Neuronal stem cell (in vitro differentiated cells): ENCODE measurements at regions not wholly inside any gene's neighbourhood (a gene's known extent, or its start where the extent isn't known, plus 50 kb on each side); places are given as distances from the start of the nearest gene placed in this dataset.

Experiments
- DNase-seq: peaks from one replicate; pipeline ENCODE4 v3.0.0-alpha.2; 2013; ENCODE audit warnings: low spot score
- H2AFZ ChIP-seq: one replicate; pipeline ENCODE4 v1.6.1; 2013; ENCODE audit warnings: mild to moderate bottlenecking, low read length, inconsistent platforms
- H2AK5ac ChIP-seq: 2 replicates; pipeline ENCODE4 v1.6.1; 2013; ENCODE audit warnings: low read depth, mild to moderate bottlenecking, inconsistent platforms, low read length, moderate library complexity, mixed read lengths
- H2BK120ac ChIP-seq: 2 replicates; pipeline ENCODE4 v1.6.1; 2013; ENCODE audit warnings: low read depth, mild to moderate bottlenecking, inconsistent platforms, low read length, moderate library complexity, mixed read lengths
- H2BK12ac ChIP-seq: one replicate; pipeline ENCODE4 v1.6.1; 2013; ENCODE audit warnings: low read length, inconsistent platforms
- H2BK15ac ChIP-seq: 2 replicates; pipeline ENCODE4 v1.6.1; 2013; ENCODE audit warnings: mild to moderate bottlenecking, low read length, inconsistent platforms, mixed read lengths
- H2BK5ac ChIP-seq: one replicate; pipeline ENCODE4 v1.6.1; 2013; ENCODE audit warnings: inconsistent platforms, mild to moderate bottlenecking, low read length, moderate library complexity
- H3K14ac ChIP-seq: one replicate; pipeline ENCODE4 v1.6.1; 2013; ENCODE audit warnings: low read length, inconsistent platforms
- H3K18ac ChIP-seq: 2 replicates; pipeline ENCODE4 v1.6.1; 2013; ENCODE audit warnings: low read length, inconsistent platforms
- H3K23ac ChIP-seq: 2 replicates; pipeline ENCODE4 v1.6.1; 2013; ENCODE audit warnings: low read depth, mild to moderate bottlenecking, mixed read lengths, low read length, inconsistent platforms; ENCODE audit not compliant: poor library complexity
- H3K27ac ChIP-seq: replicated peaks from 3 replicates; pipeline ENCODE4 v1.5.1; 2013; ENCODE audit warnings: low read length, inconsistent platforms
- H3K27me3 ChIP-seq, 3 experiments: 2 replicates each; pipeline ENCODE4 v1.6.1; 2013; ENCODE audit warnings: low read length in 3 of 3, mild to moderate bottlenecking in 2 of 3, inconsistent platforms in 1 of 3, low read depth in 1 of 3, mixed read lengths in 1 of 3, moderate library complexity in 1 of 3; ENCODE audit not compliant: control insufficient read depth in 3 of 3, insufficient read depth in 3 of 3
- H3K36me3 ChIP-seq, 2 donors: replicated peaks in 1 of 2; 2 replicates each; pipeline ENCODE4 v1.6.1; 2013; ENCODE audit warnings: low read length in 2 of 2; ENCODE audit not compliant: control insufficient read depth in 2 of 2, insufficient read depth in 2 of 2
- H3K4ac ChIP-seq: 2 replicates; pipeline ENCODE4 v1.6.1; 2013; ENCODE audit warnings: inconsistent platforms, mild to moderate bottlenecking, low read length, moderate library complexity
- H3K4me1 ChIP-seq, 2 donors: 1 replicate in 1 of 2; 2 replicates in 1 of 2; pipeline ENCODE4 v1.6.1; 2013; ENCODE audit warnings: low read length in 2 of 2, low read depth in 1 of 2; ENCODE audit not compliant: control insufficient read depth in 2 of 2, insufficient read depth in 1 of 2
- H3K4me2 ChIP-seq: one replicate; pipeline ENCODE4 v1.6.1; 2013; ENCODE audit warnings: mild to moderate bottlenecking, low read length, inconsistent platforms; ENCODE audit not compliant: insufficient read depth, poor library complexity, severe bottlenecking
- H3K4me3 ChIP-seq, 2 donors: 2 replicates each; pipeline ENCODE4 v1.5.1; 2013; ENCODE audit warnings: low read length in 2 of 2, mild to moderate bottlenecking in 2 of 2, inconsistent platforms in 1 of 2, moderate library complexity in 1 of 2
- H3K79me1 ChIP-seq: one replicate; pipeline ENCODE4 v1.6.1; 2013; ENCODE audit warnings: low read depth, mild to moderate bottlenecking, inconsistent platforms, low read length, moderate library complexity
- H3K9ac ChIP-seq: one replicate; pipeline ENCODE4 v1.6.1; 2013; ENCODE audit warnings: mild to moderate bottlenecking, low read depth, low read length, inconsistent platforms; ENCODE audit not compliant: poor library complexity
- H3K9me3 ChIP-seq, 2 donors: replicated peaks in 1 of 2; 2 replicates each; pipeline versions ENCODE3 to v1.6.1; 2013; ENCODE audit warnings: low read length in 2 of 2, mild to moderate bottlenecking in 2 of 2, inconsistent platforms in 1 of 2, low read depth in 1 of 2, mixed read lengths in 1 of 2, moderate library complexity in 1 of 2; ENCODE audit not compliant: control insufficient read depth in 2 of 2, insufficient read depth in 1 of 2
- H4K8ac ChIP-seq: one replicate; pipeline ENCODE4 v1.6.1; 2013; ENCODE audit warnings: low read depth, mild to moderate bottlenecking, inconsistent platforms, low read length, moderate library complexity
- H4K91ac ChIP-seq: one replicate; pipeline ENCODE4 v1.6.1; 2013; ENCODE audit warnings: low read length, low read depth, mild to moderate bottlenecking, inconsistent platforms; ENCODE audit not compliant: poor library complexity
- WGBS, 2 donors: extraction: QIAGEN DNeasy Blood & Tissue Kit; methylation state at CpG; one replicate each; pipeline ENCODE4 v1.1.7; 2013; ENCODE audit warnings: missing lambda C conversion rate in 2 of 2, mixed read lengths in 1 of 2; ENCODE audit not compliant: insufficient read length in 2 of 2, insufficient replicate concordance in 1 of 2; ENCODE audit errors: extremely low coverage in 2 of 2; 5-methylcytosine and 5-hydroxymethylcytosine counted together

DNA sequence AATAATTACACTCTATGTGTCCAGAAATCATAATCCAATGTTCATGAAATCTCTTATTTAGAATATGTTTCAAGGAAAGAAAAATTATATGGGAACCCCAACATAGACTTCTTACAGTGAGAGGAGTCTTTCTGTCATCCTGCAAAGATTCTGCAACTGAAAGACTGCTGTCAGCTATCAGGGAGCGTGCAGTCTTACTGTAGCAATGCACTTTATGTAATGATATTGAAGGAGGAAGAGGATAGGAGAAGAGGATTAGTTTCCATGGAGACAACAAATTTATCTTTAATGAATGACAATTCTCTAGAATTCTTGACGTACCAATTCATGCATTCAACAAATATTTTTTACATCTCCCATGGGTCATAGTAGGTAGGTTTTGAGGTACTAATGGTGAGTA lies 61.3 kb upstream of the MYT1L start:
- WGBS, 2 donors, result no CpG with 5 or more reads among the region's 2 CpGs

DNA sequence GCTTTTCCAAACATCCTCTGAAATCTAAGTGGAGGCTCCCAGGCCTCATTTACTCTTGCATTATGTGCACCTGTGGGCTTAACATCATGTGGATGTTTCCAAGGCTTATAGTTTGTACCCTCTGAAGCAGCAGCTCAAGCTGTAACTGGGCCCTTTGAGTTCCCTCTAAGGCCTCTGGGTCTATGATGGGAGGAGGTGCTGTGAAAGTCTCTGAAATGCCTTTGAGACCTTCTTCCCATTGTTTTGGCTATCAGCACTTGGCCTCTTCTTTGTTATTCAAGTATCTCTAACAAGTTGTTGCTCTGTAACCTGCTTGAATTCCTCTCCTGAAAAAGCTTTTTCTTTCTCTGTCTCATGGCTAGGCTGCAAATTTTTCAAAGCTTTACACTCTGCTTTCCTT lies 58.1 kb upstream of the MYT1L start:
- Histone ChIP-seq H3K9ac (no peak overlapping the region), H2BK5ac (no peak overlapping the region), H2AK5ac (no peak overlapping the region), H2BK120ac (no peak overlapping the region), H3K4ac (no peak overlapping the region), H3K23ac (no peak overlapping the region), H3K27me3 (no peaks in the 10 kb centered on the region), H3K4me3 (no peak overlapping the region), H3K36me3 (no peaks in the 10 kb centered on the region), H2AFZ (no peak overlapping the region), H2BK12ac (no peak overlapping the region), H3K27ac (no peak overlapping the region), H4K91ac (no peak overlapping the region), H3K14ac (no peak overlapping the region), H3K79me1 (no peaks in the 10 kb centered on the region), H4K8ac (no peak overlapping the region), H3K4me1 (no peaks in the 10 kb centered on the region), H3K18ac (no peak overlapping the region), H2BK15ac (no peak overlapping the region), H3K9me3 (no peaks in the 10 kb centered on the region), H3K4me2 (no peak overlapping the region)
- DNase-seq, result no peak

More for the DNA sequence above, 61.3 kb upstream of the MYT1L start:
- H3K9ac ChIP-seq, result no peak overlapping the region
- H3K36me3 ChIP-seq, result no peaks in the 10 kb centered on the region
- no peak overlapping the region for H3K18ac ChIP-seq
- peaks cover 0 to 1% of the 10 kb centered on the region in 2 donors for H3K9me3 ChIP-seq
- no peaks in the 10 kb centered on the region for H3K79me1 ChIP-seq
- no peak overlapping the region for H3K4me2 ChIP-seq
- H3K4me1 ChIP-seq, result no peaks in the 10 kb centered on the region
- H4K91ac ChIP-seq, result no peak overlapping the region
- no peak overlapping the region for H3K23ac ChIP-seq
- H2BK15ac ChIP-seq, result no peak overlapping the region
- no peak overlapping the region for H2AK5ac ChIP-seq
- no peak for DNase-seq
- no peak overlapping the region for H3K4me3 ChIP-seq
- H4K8ac ChIP-seq, result no peak overlapping the region
- no peak overlapping the region for H3K14ac ChIP-seq
- H2BK12ac ChIP-seq, result no peak overlapping the region
- H2BK5ac ChIP-seq, result no peak overlapping the region
- no peak overlapping the region for H2BK120ac ChIP-seq
- no peak overlapping the region for H3K27ac ChIP-seq
- no peak overlapping the region for H2AFZ ChIP-seq
- no peaks in the 10 kb centered on the region for H3K27me3 ChIP-seq
- H3K4ac ChIP-seq, result no peak overlapping the region
